Hepatocyte (in vitro differentiated cells): ENCODE measurements at regions not wholly inside any gene's neighbourhood (a gene's known extent, or its start where the extent isn't known, plus 50 kb on each side); places are given as distances from the start of the nearest gene placed in this dataset.

Experiments used
- EZH2 ChIP-seq: fragments of 200-600 bp; sonication (generic); IDR thresholded peaks from 2 replicates; pipeline ENCODE4 v1.6.1; 2016; ENCODE audit warnings: antibody characterized with exemption, mild to moderate bottlenecking, borderline replicate concordance
- EZH2phosphoT487 ChIP-seq: fragments of 200-600 bp; sonication (generic); IDR thresholded peaks from one replicate; pipeline ENCODE4 v1.6.1; 2018; ENCODE audit warnings: antibody characterized with exemption, mild to moderate bottlenecking, low read depth, moderate library complexity; ENCODE audit not compliant: unreplicated experiment, severe bottlenecking
- TF ChIP-seq, protein P1 (sequence below): fragments of 200-600 bp; sonication (generic); IDR thresholded peaks from 2 replicates; pipeline ENCODE4 v1.5.1; 2016; ENCODE audit warnings: antibody characterized with exemption, mild to moderate bottlenecking; ENCODE audit not compliant: poor library complexity

DNA sequence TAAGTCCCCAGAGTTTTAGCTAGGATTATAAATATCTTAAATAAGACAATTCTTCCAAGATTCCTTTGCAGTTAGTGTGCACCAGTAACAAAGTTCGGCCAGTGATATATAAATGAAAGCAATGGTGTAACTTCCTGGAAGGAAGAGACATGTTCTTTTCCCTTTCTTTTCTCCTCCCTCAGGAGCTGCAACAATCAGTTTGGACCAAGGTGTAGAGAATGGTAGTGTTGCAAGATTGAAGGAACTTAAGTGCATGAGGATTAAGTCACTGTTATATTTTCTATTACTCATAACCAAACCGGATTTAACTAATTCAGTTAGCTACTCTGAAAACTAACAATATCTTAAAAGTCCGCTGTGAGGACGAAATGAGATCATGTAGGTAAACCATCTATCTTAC is 68.9 kb upstream of the KCNJ16 start:
- TF ChIP-seq, protein P1, sequence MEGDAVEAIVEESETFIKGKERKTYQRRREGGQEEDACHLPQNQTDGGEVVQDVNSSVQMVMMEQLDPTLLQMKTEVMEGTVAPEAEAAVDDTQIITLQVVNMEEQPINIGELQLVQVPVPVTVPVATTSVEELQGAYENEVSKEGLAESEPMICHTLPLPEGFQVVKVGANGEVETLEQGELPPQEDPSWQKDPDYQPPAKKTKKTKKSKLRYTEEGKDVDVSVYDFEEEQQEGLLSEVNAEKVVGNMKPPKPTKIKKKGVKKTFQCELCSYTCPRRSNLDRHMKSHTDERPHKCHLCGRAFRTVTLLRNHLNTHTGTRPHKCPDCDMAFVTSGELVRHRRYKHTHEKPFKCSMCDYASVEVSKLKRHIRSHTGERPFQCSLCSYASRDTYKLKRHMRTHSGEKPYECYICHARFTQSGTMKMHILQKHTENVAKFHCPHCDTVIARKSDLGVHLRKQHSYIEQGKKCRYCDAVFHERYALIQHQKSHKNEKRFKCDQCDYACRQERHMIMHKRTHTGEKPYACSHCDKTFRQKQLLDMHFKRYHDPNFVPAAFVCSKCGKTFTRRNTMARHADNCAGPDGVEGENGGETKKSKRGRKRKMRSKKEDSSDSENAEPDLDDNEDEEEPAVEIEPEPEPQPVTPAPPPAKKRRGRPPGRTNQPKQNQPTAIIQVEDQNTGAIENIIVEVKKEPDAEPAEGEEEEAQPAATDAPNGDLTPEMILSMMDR: no peak
- TF ChIP-seq EZH2phosphoT487 (no peak), EZH2 (no peak)
